Activated CD8-positive, alpha-beta T cell treated with anti-CD3 and anti-CD28 coated beads for 36 hours (primary cell): ENCODE measurements at regions not wholly inside any gene's neighbourhood (a gene's known extent, or its start where the extent isn't known, plus 50 kb on each side); places are given as distances from the start of the nearest gene placed in this dataset.

Source experiments
- ATAC-seq: fragments of 200-7000 bp; cut with Tn5 transposase; one replicate; pipeline ENCODE4 v1.10.0; 2021; ENCODE audit warnings: mild to moderate bottlenecking, moderate library complexity
- CTCF ChIA-PET: fragments of 350-600 bp; sonication (Branson Sonifier 250); formaldehyde crosslinking; loops from one replicate; lab custom pipeline; 2021; ENCODE audit warnings: antibody characterized with exemption; lab: Charles Lee
- POLR2A ChIA-PET: fragments of 350-600 bp; sonication (Branson Sonifier 250); formaldehyde crosslinking; loops from one replicate; lab custom pipeline; 2021; ENCODE audit warnings: antibody characterized with exemption; lab: Charles Lee
- DNase-seq: peaks from one replicate; pipeline ENCODE4 v3.0.0-alpha.2; 2020
- H3K27ac Mint-ChIP-seq: one replicate; pipeline ENCODE4 v1.8.0; 2021; ENCODE audit warnings: mild to moderate bottlenecking, mixed read lengths
- H3K27me3 Mint-ChIP-seq: one replicate; pipeline ENCODE4 v1.8.0; 2021; ENCODE audit warnings: mixed read lengths
- H3K36me3 Mint-ChIP-seq: one replicate; pipeline ENCODE4 v1.8.0; 2021; ENCODE audit warnings: low read depth, mixed read lengths
- H3K4me1 Mint-ChIP-seq: one replicate; pipeline ENCODE4 v1.8.0; 2021; ENCODE audit warnings: low read depth, mixed read lengths
- H3K4me3 Mint-ChIP-seq: one replicate; pipeline ENCODE4 v1.8.0; 2021; ENCODE audit warnings: mild to moderate bottlenecking, moderate library complexity, mixed read lengths
- H3K9me3 Mint-ChIP-seq: one replicate; pipeline ENCODE4 v1.8.0; 2021; ENCODE audit warnings: mixed read lengths
- intact Hi-C: fragments of 100-400 bp; cut with micrococcal nuclease; formaldehyde crosslinking; loops from one replicate; pipeline ENCODE4 v1.10.0; 2022
- TF ChIP-seq, protein P1 (sequence below): fragments of 200-600 bp; IDR thresholded peaks from one replicate; pipeline ENCODE4 v1.8.0; 2022; ENCODE audit warnings: antibody characterized with exemption, mild to moderate bottlenecking

DNA sequence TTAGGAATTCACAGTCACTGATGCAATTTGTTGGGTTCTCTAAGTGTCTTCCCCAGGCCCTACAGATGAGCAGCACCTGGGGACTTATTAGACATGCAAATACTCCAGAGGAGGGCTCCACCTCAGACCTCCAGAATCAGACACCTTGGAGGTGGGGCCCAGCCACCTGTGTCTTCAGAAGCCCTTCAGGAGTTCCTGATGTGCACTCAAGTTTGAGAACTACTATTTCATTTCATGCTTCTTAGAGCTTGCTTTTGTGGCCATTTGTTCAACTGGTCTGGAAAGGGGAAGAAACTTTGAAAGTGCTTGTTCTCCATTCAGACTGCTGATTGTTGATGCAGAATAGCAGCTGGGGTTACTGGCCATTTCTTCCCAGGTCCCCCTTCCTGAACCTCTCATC, 472.0 kb downstream of the COG6 start:
- peaks cover 10% of the 10 kb centered on the region for H3K9me3 Mint-ChIP-seq
- H3K36me3 Mint-ChIP-seq = peaks cover 2% of the 10 kb centered on the region
- no peaks in the 10 kb centered on the region for H3K27me3 Mint-ChIP-seq
- ChIA-PET POLR2A (interaction anchor here (0.7 to 1.0 kb wide), 2 partner anchors 36 to 135 kb away, joined by 4 read pairs; no protein-coding TSS in a partner anchor), CTCF (interaction anchor here (1.0 kb wide), 1 partner anchor 9 kb away, joined by 4 read pairs; no protein-coding TSS in a partner anchor)
- ATAC-seq = no peak
- H3K4me3 Mint-ChIP-seq = no peak overlapping the region
- intact Hi-C loops = no loop called here
- no peak for DNase-seq
- H3K27ac Mint-ChIP-seq = no peak overlapping the region
- TF ChIP-seq, protein P1, sequence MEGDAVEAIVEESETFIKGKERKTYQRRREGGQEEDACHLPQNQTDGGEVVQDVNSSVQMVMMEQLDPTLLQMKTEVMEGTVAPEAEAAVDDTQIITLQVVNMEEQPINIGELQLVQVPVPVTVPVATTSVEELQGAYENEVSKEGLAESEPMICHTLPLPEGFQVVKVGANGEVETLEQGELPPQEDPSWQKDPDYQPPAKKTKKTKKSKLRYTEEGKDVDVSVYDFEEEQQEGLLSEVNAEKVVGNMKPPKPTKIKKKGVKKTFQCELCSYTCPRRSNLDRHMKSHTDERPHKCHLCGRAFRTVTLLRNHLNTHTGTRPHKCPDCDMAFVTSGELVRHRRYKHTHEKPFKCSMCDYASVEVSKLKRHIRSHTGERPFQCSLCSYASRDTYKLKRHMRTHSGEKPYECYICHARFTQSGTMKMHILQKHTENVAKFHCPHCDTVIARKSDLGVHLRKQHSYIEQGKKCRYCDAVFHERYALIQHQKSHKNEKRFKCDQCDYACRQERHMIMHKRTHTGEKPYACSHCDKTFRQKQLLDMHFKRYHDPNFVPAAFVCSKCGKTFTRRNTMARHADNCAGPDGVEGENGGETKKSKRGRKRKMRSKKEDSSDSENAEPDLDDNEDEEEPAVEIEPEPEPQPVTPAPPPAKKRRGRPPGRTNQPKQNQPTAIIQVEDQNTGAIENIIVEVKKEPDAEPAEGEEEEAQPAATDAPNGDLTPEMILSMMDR = no peak
- H3K4me1 Mint-ChIP-seq = peaks cover 40% of the 10 kb centered on the region

- CTCF ChIA-PET = interaction anchor here (1.0 to 1.4 kb wide), 3 partner anchors 9 to 185 kb away, joined by 3 to 4 read pairs (median 4); no protein-coding TSS in a partner anchor
These were observed 472.5 kb downstream of the COG6 start for GRCh38 chr13:40127925-40128324.

DNA sequence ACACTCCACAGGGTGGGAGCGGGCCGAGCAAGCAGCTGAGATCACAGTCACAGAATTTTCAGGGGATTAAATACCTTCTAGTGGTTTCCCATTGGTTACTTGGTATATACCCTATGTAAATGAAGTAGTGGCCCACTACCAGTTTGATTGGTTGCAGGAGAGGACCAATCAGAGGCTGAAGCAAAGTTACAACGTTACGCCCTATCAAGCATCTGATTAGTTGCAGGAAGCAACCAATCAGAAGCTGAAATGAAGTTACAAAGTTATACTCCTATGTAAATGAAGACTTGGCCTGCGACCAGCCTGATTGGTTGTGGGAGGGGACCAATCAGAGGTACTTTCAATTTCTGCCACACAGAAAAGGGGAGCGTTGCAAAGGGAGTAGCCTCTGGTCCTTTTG, 474.0 kb downstream of the COG6 start:
- ATAC-seq = no peak
- peaks cover 2% of the 10 kb centered on the region for H3K36me3 Mint-ChIP-seq
- DNase-seq = no peak
- ChIA-PET CTCF (interaction anchor here (1.1 to 1.7 kb wide), 3 partner anchors 8 to 18 kb away, joined by 3 to 5 read pairs (median 4); no protein-coding TSS in a partner anchor), POLR2A (interaction anchor here (0.8 to 1.2 kb wide), 3 partner anchors 8 to 373 kb away, joined by 3 to 4 read pairs (median 3); no protein-coding TSS in a partner anchor)
- H3K27me3 Mint-ChIP-seq = no peaks in the 10 kb centered on the region
- H3K4me3 Mint-ChIP-seq = no peak overlapping the region
- peaks cover 10% of the 10 kb centered on the region for H3K9me3 Mint-ChIP-seq
- TF ChIP-seq, protein P1 = no peak
- H3K27ac Mint-ChIP-seq = peak overlapping the region; percentile 39
- peaks cover 44% of the 10 kb centered on the region for H3K4me1 Mint-ChIP-seq
- intact Hi-C loops = no loop called here

More at GRCh38 chr13:40127925-40128324, 472.5 kb downstream of the COG6 start:
- Mint-ChIP-seq H3K27ac (no peak overlapping the region), H3K4me3 (no peak overlapping the region), H3K27me3 (no peaks in the 10 kb centered on the region), H3K36me3 (peaks cover 2% of the 10 kb centered on the region), H3K4me1 (peaks cover 44% of the 10 kb centered on the region), H3K9me3 (peaks cover 10% of the 10 kb centered on the region)
- intact Hi-C loops = no loop called here
- POLR2A ChIA-PET = interaction anchor here (1.0 kb wide), 1 partner anchor 36 kb away, joined by 4 read pairs; no protein-coding TSS in a partner anchor
- DNase-seq = no peak
- TF ChIP-seq, protein P1 = no peak
- ATAC-seq = no peak

DNA sequence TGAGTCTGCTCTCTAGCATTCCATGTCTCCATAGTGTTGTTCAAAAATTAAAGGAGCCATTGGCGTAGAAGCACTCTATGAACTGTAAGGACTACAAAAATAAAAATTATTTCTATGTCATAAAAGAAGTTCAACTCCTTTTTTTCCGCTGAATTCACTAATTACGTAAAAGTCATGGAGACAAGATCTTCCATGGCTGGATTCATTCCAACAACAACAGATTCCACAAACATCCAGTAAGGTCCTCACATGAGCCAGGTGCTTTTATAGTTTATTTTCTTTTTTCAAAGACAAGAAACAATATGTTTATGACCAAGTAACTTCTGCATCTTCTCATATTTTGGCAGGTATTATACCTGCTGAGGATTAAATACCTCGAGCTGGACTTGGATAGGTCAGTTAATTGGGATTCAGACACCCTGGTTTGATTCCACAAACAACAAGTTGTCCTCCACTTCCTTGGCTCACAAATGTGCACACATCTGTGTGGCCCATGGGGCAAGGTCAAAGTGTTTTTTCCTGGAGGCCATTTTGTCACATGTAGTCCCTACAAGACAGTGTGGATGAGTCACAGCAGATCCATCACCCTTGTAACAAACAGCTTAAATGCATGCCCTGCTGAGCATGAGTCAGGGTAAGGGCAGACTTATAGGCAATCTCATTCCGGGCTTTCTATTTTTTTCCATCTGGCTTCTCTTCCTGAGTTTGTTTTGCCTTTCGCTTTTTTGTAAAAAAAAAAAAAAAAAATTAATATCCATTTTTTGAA, 475.6 kb downstream of the COG6 start:
- ChIA-PET POLR2A (interaction anchor here (1.1 kb wide), 1 partner anchor 14 kb away, joined by 3 read pairs; no protein-coding TSS in a partner anchor), CTCF (interaction anchor here (1.1 to 1.3 kb wide), 2 partner anchors 18 to 62 kb away, joined by 3 to 5 read pairs; no protein-coding TSS in a partner anchor)
- intact Hi-C loops = no loop called here
- Mint-ChIP-seq H3K27me3 (no peaks in the 10 kb centered on the region), H3K27ac (peak overlapping the region; percentile 22), H3K4me1 (peaks cover 43% of the 10 kb centered on the region), H3K9me3 (peaks cover 10% of the 10 kb centered on the region), H3K4me3 (no peak overlapping the region), H3K36me3 (peaks cover 2% of the 10 kb centered on the region)
- ATAC-seq (peak; percentile 28), DNase-seq (peak; percentile 31)
- TF ChIP-seq, protein P1 = no peak

- TF ChIP-seq, protein P1 = no peak
- peak; percentile 83 for DNase-seq
- Mint-ChIP-seq H3K36me3 (peaks cover 2% of the 10 kb centered on the region), H3K27ac (peak overlapping the region; percentile 65), H3K4me3 (no peak overlapping the region), H3K27me3 (no peaks in the 10 kb centered on the region), H3K9me3 (peaks cover 10% of the 10 kb centered on the region), H3K4me1 (peaks cover 37% of the 10 kb centered on the region)
- intact Hi-C loops = no loop called here
- POLR2A ChIA-PET = no interaction called here
- ATAC-seq = peak; percentile 84
- CTCF ChIA-PET = no interaction called here
These were observed 476.8 kb downstream of the COG6 start for GRCh38 chr13:40132249-40132648.
